Breast epithelium (tissue), 4 donors: ENCODE measurements at regions not wholly inside any gene's neighbourhood (a gene's known extent, or its start where the extent isn't known, plus 50 kb on each side); places are given as distances from the start of the nearest gene placed in this dataset.

ENCODE experiments used
- DNase-seq, 2 donors: peaks; one replicate each; pipeline ENCODE4 v3.0.0-alpha.2; 2019; ENCODE audit warnings: low spot score in 2 of 2
- H3K27ac ChIP-seq, 2 donors: fragments of 200-600 bp; sonication (generic) in 1 of 2; one replicate each; pipeline ENCODE4 v1.5.1; 2016 to 2019; ENCODE audit warnings: mild to moderate bottlenecking in 1 of 2
- H3K27me3 ChIP-seq, 2 donors: fragments of 200-600 bp; sonication (generic) in 1 of 2; one replicate each; pipeline versions ENCODE4 v1.5.1 to v1.6.0; 2017 to 2019; ENCODE audit warnings: control low read depth in 1 of 2, mild to moderate bottlenecking in 1 of 2
- H3K36me3 ChIP-seq: fragments of 200-600 bp; one replicate; pipeline ENCODE4 v1.5.1; 2019
- H3K4me1 ChIP-seq, 2 donors: fragments of 200-600 bp; sonication (generic); one replicate each; pipeline ENCODE4 v1.5.1; 2016 to 2019; ENCODE audit warnings: control low read depth in 1 of 2
- H3K4me3 ChIP-seq, 3 donors: fragments of 200-600 bp; sonication (generic); 1 replicate in 2 of 3; 2 replicates in 1 of 3; pipeline ENCODE4 v1.5.1; 2016 to 2019; ENCODE audit warnings: mild to moderate bottlenecking in 3 of 3, moderate library complexity in 2 of 3
- H3K9me3 ChIP-seq, 2 donors: fragments of 200-600 bp; sonication (generic) in 1 of 2; one replicate each; pipeline ENCODE4 v1.5.1; 2016 to 2019; ENCODE audit warnings: control low read depth in 1 of 2
- POLR2A ChIP-seq: fragments of 450-650 bp; IDR thresholded peaks from one replicate; pipeline ENCODE4 v1.6.1; 2016; ENCODE audit warnings: antibody characterized with exemption, mild to moderate bottlenecking, moderate library complexity
- POLR2AphosphoS5 ChIP-seq, 3 donors: sonication (generic); formaldehyde crosslinking; IDR thresholded peaks; one replicate each; pipeline ENCODE4 v1.6.1; 2017; ENCODE audit warnings: antibody characterized with exemption in 3 of 3
- intact Hi-C: fragments of 100-400 bp; cut with DNase I; formaldehyde crosslinking; loops from one replicate; pipeline ENCODE4 v1.15.1; 2023; ENCODE audit warnings: low total_unique reads
- TF ChIP-seq, protein P1 (sequence below), 3 donors: fragments of 450-650 bp; IDR thresholded peaks; one replicate each; pipeline ENCODE4 v1.5.1; 2016 to 2017; ENCODE audit warnings: antibody characterized with exemption in 3 of 3, mild to moderate bottlenecking in 3 of 3, moderate library complexity in 3 of 3

DNA sequence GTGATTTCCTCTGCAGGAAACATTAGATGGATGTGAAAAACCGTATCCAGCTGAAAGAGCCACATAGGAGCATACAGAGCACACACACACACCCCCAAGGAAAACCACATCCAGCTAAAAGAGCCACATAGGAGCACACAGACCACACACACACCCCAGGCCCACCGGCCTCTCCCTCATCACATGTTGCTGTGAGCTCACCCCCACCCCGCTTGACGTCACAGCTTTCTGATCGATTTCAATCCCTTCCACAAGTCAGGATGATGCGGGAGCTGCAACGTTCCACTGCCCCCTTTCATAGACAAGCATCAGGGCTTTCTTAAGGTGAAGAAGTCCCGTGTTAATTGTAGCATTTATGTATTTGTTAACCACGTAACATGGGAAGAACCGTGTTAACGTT, 72.4 kb upstream of the SOX1 start:
- H3K27ac ChIP-seq, result no peak overlapping the region
- intact Hi-C loops, result no loop called here
- TF ChIP-seq POLR2AphosphoS5 (IDR thresholded peaks at IDR 0.05) (no peak), POLR2A (no peak)
- TF ChIP-seq, protein P1, sequence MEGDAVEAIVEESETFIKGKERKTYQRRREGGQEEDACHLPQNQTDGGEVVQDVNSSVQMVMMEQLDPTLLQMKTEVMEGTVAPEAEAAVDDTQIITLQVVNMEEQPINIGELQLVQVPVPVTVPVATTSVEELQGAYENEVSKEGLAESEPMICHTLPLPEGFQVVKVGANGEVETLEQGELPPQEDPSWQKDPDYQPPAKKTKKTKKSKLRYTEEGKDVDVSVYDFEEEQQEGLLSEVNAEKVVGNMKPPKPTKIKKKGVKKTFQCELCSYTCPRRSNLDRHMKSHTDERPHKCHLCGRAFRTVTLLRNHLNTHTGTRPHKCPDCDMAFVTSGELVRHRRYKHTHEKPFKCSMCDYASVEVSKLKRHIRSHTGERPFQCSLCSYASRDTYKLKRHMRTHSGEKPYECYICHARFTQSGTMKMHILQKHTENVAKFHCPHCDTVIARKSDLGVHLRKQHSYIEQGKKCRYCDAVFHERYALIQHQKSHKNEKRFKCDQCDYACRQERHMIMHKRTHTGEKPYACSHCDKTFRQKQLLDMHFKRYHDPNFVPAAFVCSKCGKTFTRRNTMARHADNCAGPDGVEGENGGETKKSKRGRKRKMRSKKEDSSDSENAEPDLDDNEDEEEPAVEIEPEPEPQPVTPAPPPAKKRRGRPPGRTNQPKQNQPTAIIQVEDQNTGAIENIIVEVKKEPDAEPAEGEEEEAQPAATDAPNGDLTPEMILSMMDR (IDR thresholded peaks at IDR 0.05), result no peak
- peaks cover 10 to 21% of the 10 kb centered on the region in 2 donors for H3K9me3 ChIP-seq
- H3K36me3 ChIP-seq, result no peaks in the 10 kb centered on the region
- DNase-seq, result no peak
- no peak overlapping the region for H3K4me3 ChIP-seq
- H3K27me3 ChIP-seq, result peaks cover 0 to 3% of the 10 kb centered on the region in 2 donors
- H3K4me1 ChIP-seq, result no peaks in the 10 kb centered on the region

DNA sequence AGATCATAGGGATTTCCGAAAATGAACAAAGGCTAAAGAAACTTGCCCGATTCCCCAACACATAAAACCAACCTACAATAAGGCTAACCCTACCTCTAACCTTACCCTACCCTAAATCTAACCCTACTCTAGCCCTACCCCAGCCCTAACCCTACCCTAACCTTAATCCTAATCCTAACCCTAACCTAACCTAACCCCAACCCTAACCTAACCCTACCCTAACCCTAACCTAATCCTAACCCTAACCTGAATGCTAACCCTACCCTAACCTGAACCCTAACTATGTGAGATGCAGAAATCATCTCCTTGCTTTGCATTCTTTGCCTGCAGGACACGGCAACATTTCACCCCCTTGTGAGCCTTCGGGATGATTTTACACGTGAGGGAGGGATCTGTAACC, 67.6 kb upstream of the SOX1 start:
- TF ChIP-seq, protein P1 (IDR thresholded peaks at IDR 0.05), result no peak
- TF ChIP-seq POLR2A (no peak), POLR2AphosphoS5 (IDR thresholded peaks at IDR 0.05) (no peak)
- DNase-seq, result no peak
- intact Hi-C loops, result no loop called here
- no peak overlapping the region for H3K4me3 ChIP-seq
- peaks cover 0 to 3% of the 10 kb centered on the region in 2 donors for H3K27me3 ChIP-seq
- H3K36me3 ChIP-seq, result no peaks in the 10 kb centered on the region
- no peaks in the 10 kb centered on the region for H3K4me1 ChIP-seq
- no peaks in the 10 kb centered on the region for H3K9me3 ChIP-seq
- H3K27ac ChIP-seq, result no peak overlapping the region

DNA sequence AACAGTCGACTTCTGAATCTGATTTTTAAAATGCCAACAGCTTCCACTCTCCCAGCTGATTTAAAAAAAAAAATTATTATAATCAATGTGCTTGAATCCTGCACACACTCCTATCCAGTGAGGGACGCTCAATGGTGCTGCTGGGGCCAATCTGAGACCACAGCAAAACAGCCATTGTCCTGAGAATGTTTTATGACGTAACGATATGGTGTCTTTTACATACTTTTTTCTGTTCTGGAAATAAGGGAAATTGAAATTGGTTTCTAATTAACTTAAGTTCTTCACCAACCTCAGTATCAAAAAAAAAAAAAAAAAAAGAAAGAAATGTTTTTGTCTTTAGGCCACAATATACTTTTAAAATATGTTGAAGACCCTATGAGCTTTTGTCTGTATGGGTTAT, 66.1 kb upstream of the SOX1 start:
- no peak for TF ChIP-seq POLR2AphosphoS5 (IDR thresholded peaks at IDR 0.05)
- no peak for TF ChIP-seq POLR2A
- TF ChIP-seq, protein P1 (IDR thresholded peaks at IDR 0.05), result no peak
- Histone ChIP-seq H3K27ac (no peak overlapping the region), H3K4me3 (no peak overlapping the region), H3K4me1 (no peaks in the 10 kb centered on the region), H3K36me3 (no peaks in the 10 kb centered on the region), H3K9me3 (peaks cover 0 to 3% of the 10 kb centered on the region in 2 donors), H3K27me3 (peaks cover 0 to 3% of the 10 kb centered on the region in 2 donors)
- no peak for DNase-seq
- intact Hi-C loops, result no loop called here

DNA sequence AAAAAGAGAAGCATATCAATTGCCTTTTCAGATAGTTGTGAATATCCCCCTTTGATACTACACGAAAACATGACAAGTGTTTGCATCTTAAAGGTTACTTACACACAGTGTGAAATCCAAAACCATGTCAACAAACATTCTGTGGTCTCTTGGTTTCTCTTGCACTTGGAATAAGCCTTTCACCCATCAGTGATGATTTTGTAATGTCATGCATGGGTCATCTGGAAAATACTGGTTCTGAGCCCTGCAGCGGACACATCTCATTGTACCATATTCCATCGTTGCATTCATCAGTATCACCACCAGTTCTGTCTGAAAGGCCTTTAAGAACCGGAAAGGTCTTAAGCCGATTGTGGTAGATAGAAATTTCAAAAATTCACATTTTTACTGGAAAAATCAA, 65.4 kb upstream of the SOX1 start:
- intact Hi-C loops, result no loop called here
- peaks cover 0 to 3% of the 10 kb centered on the region in 2 donors for H3K27me3 ChIP-seq
- TF ChIP-seq POLR2A, result no peak
- TF ChIP-seq, protein P1 (IDR thresholded peaks at IDR 0.05), result no peak
- TF ChIP-seq POLR2AphosphoS5 (IDR thresholded peaks at IDR 0.05), result no peak
- no peak overlapping the region for H3K4me3 ChIP-seq
- no peaks in the 10 kb centered on the region for H3K36me3 ChIP-seq
- H3K9me3 ChIP-seq, result peaks cover 0 to 9% of the 10 kb centered on the region in 2 donors
- no peak overlapping the region for H3K27ac ChIP-seq
- no peak for DNase-seq
- H3K4me1 ChIP-seq, result no peaks in the 10 kb centered on the region

DNA sequence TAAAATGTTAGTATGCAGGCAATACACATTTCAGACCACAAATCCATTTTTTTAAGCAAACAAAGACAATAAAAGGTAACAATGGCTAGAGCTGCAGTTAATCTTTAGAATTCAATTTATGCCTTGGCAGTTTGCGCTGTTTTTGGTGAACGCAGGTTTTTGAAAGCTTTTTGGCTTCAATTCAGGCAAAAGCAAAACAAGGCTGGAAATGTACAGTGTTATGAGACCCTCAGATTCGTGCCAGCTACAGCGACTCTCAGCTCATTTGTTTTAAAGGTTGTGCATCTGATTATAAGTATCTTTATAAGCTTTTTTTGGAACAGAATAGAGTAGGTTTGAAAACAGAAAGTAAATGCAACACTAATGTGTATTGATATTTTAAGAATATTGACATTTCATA, 63.6 kb upstream of the SOX1 start:
- peaks cover 0 to 12% of the 10 kb centered on the region in 2 donors for H3K9me3 ChIP-seq
- no peaks in the 10 kb centered on the region for H3K36me3 ChIP-seq
- no peak for DNase-seq
- H3K27me3 ChIP-seq, result peaks cover 0 to 3% of the 10 kb centered on the region in 2 donors
- TF ChIP-seq, protein P1 (IDR thresholded peaks at IDR 0.05), result no peak
- TF ChIP-seq POLR2AphosphoS5 (IDR thresholded peaks at IDR 0.05) (no peak), POLR2A (no peak)
- H3K4me3 ChIP-seq, result no peak overlapping the region
- intact Hi-C loops, result no loop called here
- no peaks in the 10 kb centered on the region for H3K4me1 ChIP-seq
- H3K27ac ChIP-seq, result no peak overlapping the region
